ENCODE measurements at regions not wholly inside any gene's neighbourhood (a gene's known extent, or its start where the extent isn't known, plus 50 kb on each side); places are given as distances from the start of the nearest gene placed in this dataset.
"Not testable (repeated sequence)": the region's sequence is repeated elsewhere in the genome, so short reads cannot be mapped to it uniquely, and the experiment has no call there.

DNA sequence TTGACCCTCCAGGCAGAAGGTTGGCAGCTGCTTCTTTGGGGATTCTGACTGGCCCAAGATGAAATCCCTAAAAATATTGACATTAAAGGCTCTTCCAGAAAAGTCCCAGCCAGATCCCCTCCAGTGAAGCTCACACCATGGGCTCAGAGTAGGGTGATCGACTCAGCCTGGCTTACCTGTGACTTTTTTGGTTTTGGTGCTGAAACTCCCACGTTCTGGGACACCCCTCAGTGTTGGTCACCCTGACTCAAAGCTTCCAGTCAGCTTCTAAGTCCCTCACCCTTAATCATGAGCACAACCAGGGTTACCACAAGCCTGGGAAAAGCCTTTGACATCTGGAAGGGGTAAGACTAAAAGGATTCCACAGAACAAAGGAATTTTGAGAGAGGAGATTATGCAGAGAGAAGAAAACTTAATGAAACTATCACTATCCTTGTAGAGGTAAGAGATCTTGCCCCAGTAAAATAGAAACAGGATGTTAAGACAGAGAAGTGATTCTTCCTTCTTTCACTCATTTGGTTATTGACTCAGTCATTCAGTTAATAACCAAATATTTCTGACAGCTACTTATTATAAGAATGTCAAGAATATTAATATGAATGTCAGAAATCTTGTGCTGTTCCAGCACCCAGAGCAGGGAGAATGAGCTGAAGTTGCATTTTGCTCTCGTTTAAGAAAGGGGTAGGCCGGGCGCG is 66.8 kb upstream of the SEC11C start:
- H3K4me1 ChIP-seq (ENCODE audit: control insufficient read depth, insufficient read depth, low read length): no peaks in the 10 kb centered on the region
- no peaks in the 10 kb centered on the region for H3K9me3 ChIP-seq (ENCODE audit: control insufficient read depth, low read length)
- DNase-seq (ENCODE audit: low read depth): no peak
- no peak overlapping the region for H3K9ac ChIP-seq (ENCODE audit: low read length)
- H3K27me3 ChIP-seq (replicated peaks; ENCODE audit: control insufficient read depth, insufficient read depth, low read length): peaks cover 14% of the 10 kb centered on the region
- no peak overlapping the region for H3K4me3 ChIP-seq (ENCODE audit: low read length)
- H3K36me3 ChIP-seq (ENCODE audit: control insufficient read depth, insufficient read depth, low read length, severe bottlenecking): no peaks in the 10 kb centered on the region

- Histone ChIP-seq H3K9me3 (ENCODE audit: control insufficient read depth, low read length) (no peaks in the 10 kb centered on the region), H3K9ac (ENCODE audit: low read length) (no peak overlapping the region), H3K4me3 (ENCODE audit: low read length) (no peak overlapping the region), H3K27me3 (replicated peaks; ENCODE audit: control insufficient read depth, insufficient read depth, low read length) (peaks cover 33% of the 10 kb centered on the region), H3K36me3 (ENCODE audit: control insufficient read depth, insufficient read depth, low read length, severe bottlenecking) (no peaks in the 10 kb centered on the region), H3K4me1 (ENCODE audit: control insufficient read depth, insufficient read depth, low read length) (no peaks in the 10 kb centered on the region)
- DNase-seq (ENCODE audit: low read depth): no peak
These were observed 63.8 kb upstream of the SEC11C start for GRCh38 chr18:59075923-59076322.

DNA sequence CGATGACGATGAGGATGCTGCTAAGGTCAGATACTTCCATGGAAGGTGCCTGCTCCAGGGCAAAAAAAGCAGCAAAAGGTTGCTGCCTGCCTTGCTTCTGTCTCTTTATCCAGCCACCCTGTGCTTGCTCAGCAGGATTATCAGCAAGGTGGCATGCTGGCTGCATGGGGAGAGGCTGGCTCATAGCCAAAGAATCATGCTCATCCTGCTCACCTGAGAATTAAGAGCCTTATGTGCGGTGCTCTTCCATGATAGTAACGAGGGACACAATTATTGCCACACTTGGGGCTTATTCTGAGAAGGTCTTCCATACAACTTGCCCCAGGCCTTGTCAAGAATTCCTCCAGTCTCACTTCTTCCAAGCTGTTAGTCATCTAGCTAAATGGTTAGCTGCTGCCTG is 60.4 kb upstream of the SEC11C start:
- DNase-seq (ENCODE audit: low read depth): no peak
- no peak overlapping the region for H3K4me3 ChIP-seq (ENCODE audit: low read length)

GRCh38 chr18:59079687-59080501 is 59.8 kb upstream of the SEC11C start:
- not testable (repeated sequence) for H3K4me1 ChIP-seq (ENCODE audit: control insufficient read depth, insufficient read depth, low read length); H3K9me3 ChIP-seq (ENCODE audit: control insufficient read depth, low read length); DNase-seq (ENCODE audit: low read depth); H3K4me3 ChIP-seq (ENCODE audit: low read length); H3K9ac ChIP-seq (ENCODE audit: low read length); H3K36me3 ChIP-seq (ENCODE audit: control insufficient read depth, insufficient read depth, low read length, severe bottlenecking)
- peaks cover 43% of the 10 kb centered on the region for H3K27me3 ChIP-seq (replicated peaks; ENCODE audit: control insufficient read depth, insufficient read depth, low read length)

More for the DNA sequence above, 60.4 kb upstream of the SEC11C start:
- H3K9ac ChIP-seq (ENCODE audit: low read length): no peak overlapping the region
- no peaks in the 10 kb centered on the region for H3K4me1 ChIP-seq (ENCODE audit: control insufficient read depth, insufficient read depth, low read length)
- no peaks in the 10 kb centered on the region for H3K9me3 ChIP-seq (ENCODE audit: control insufficient read depth, low read length)
- peaks cover 43% of the 10 kb centered on the region for H3K27me3 ChIP-seq (replicated peaks; ENCODE audit: control insufficient read depth, insufficient read depth, low read length)
- no peaks in the 10 kb centered on the region for H3K36me3 ChIP-seq (ENCODE audit: control insufficient read depth, insufficient read depth, low read length, severe bottlenecking)

DNA sequence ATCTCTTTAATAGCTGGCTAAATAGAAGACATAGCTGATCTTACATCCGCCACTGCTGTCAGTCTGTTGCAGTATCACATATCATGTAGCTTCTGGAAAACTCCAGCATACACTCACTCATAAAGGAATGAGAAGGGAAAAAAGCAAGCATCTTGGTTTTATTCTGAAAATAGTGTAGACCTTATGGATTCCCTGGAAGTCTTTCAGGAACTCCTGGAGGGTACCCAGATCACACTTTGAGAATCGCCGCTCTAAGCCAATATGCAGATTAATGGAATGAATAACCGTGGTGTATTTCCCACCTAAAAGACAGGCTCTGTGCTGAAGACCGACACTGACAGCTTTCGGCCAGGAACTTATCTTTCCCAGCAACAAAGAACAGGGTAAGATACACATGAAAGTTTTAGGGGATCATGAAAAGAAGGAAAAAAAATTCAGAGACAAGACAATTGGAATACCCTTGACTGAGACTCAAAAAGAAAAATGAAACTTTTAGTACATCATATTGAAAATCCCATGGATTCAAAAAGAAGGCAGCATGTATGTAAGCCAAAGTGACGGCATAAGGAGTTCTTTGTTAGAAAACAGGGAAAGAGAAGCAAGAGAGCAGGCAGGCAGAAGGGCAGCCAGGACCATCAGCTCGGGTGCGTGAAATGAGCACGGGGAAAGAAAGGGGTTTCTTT is 56.4 kb upstream of the SEC11C start:
- Histone ChIP-seq H3K36me3 (ENCODE audit: control insufficient read depth, insufficient read depth, low read length, severe bottlenecking) (no peaks in the 10 kb centered on the region), H3K9ac (ENCODE audit: low read length) (no peak overlapping the region), H3K4me3 (ENCODE audit: low read length) (no peak overlapping the region), H3K4me1 (ENCODE audit: control insufficient read depth, insufficient read depth, low read length) (no peaks in the 10 kb centered on the region), H3K27me3 (replicated peaks; ENCODE audit: control insufficient read depth, insufficient read depth, low read length) (peaks cover 24% of the 10 kb centered on the region), H3K9me3 (ENCODE audit: control insufficient read depth, low read length) (no peaks in the 10 kb centered on the region)
- no peak for DNase-seq (ENCODE audit: low read depth)

DNA sequence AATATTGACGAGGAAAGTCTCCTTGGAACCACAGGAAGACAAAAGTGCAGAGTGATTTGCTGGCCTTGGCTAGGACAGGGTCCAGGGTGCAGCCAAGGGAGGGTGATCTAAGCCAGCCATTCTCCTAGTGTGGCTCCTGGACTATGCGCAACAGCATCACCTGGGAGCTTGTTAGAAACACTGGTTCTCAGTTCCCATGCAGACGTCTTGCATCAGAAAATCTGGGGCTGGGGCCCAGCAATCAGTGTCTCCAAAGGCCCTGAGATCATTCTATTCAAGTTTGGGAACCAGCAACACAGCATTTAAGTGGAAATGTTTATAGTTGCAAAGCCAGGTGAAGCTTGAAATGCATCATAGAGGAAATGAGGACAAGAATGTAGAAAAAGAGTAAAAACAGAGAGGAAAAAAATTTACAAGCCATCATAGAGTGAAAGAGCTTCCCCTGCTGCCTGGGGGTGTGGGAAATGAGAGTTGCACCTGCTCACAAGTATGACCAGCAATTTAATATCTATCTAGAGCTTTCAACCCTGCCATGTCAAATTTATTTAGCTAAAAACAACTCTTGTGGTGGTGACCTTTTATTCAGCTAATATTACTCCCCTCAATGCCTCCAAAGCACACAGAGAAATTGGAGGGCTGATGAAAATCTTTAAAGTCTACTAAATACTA is 54.4 kb upstream of the SEC11C start:
- Histone ChIP-seq H3K36me3 (ENCODE audit: control insufficient read depth, insufficient read depth, low read length, severe bottlenecking) (no peaks in the 10 kb centered on the region), H3K4me1 (ENCODE audit: control insufficient read depth, insufficient read depth, low read length) (no peaks in the 10 kb centered on the region), H3K27me3 (replicated peaks; ENCODE audit: control insufficient read depth, insufficient read depth, low read length) (peaks cover 19% of the 10 kb centered on the region), H3K9ac (ENCODE audit: low read length) (no peak overlapping the region), H3K9me3 (ENCODE audit: control insufficient read depth, low read length) (no peaks in the 10 kb centered on the region), H3K4me3 (ENCODE audit: low read length) (no peak overlapping the region)
- no peak for DNase-seq (ENCODE audit: low read depth)

GRCh38 chr18:59085797-59086196 is 53.9 kb upstream of the SEC11C start:
- Histone ChIP-seq H3K9me3 (ENCODE audit: control insufficient read depth, low read length) (no peaks in the 10 kb centered on the region), H3K9ac (ENCODE audit: low read length) (no peak overlapping the region), H3K4me1 (ENCODE audit: control insufficient read depth, insufficient read depth, low read length) (no peaks in the 10 kb centered on the region), H3K4me3 (ENCODE audit: low read length) (no peak overlapping the region), H3K27me3 (replicated peaks; ENCODE audit: control insufficient read depth, insufficient read depth, low read length) (peaks cover 15% of the 10 kb centered on the region), H3K36me3 (ENCODE audit: control insufficient read depth, insufficient read depth, low read length, severe bottlenecking) (no peaks in the 10 kb centered on the region)
- DNase-seq (ENCODE audit: low read depth): peak; percentile 6

GRCh38 chr18:59086522-59086921 is 53.2 kb upstream of the SEC11C start:
- Histone ChIP-seq H3K27me3 (replicated peaks; ENCODE audit: control insufficient read depth, insufficient read depth, low read length) (peaks cover 20% of the 10 kb centered on the region), H3K9ac (ENCODE audit: low read length) (no peak overlapping the region), H3K4me3 (ENCODE audit: low read length) (no peak overlapping the region), H3K36me3 (ENCODE audit: control insufficient read depth, insufficient read depth, low read length, severe bottlenecking) (no peaks in the 10 kb centered on the region), H3K4me1 (ENCODE audit: control insufficient read depth, insufficient read depth, low read length) (no peaks in the 10 kb centered on the region), H3K9me3 (ENCODE audit: control insufficient read depth, low read length) (no peaks in the 10 kb centered on the region)
- no peak for DNase-seq (ENCODE audit: low read depth)

DNA sequence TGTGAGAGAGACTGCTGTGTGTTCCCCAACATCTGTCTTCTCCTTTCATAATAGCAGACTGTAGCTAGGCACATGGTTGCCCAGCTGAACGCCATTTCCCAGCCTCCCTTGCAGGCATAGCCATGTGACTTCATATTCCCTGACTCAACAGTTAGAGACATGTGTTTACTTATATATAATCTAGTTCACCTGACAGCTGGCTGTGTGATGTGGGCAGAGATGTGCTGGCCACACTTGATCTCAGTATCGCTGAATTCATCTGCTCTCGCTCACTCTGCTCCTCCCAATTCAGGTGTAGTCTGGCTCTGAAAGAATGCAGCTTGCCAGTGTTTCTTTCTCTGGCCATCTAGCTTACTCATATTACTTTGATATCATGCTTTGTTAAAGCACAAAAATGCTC is 52.3 kb upstream of the SEC11C start:
- Histone ChIP-seq H3K9ac (ENCODE audit: low read length) (no peak overlapping the region), H3K27me3 (replicated peaks; ENCODE audit: control insufficient read depth, insufficient read depth, low read length) (peaks cover 22% of the 10 kb centered on the region), H3K9me3 (ENCODE audit: control insufficient read depth, low read length) (no peaks in the 10 kb centered on the region), H3K4me3 (ENCODE audit: low read length) (no peak overlapping the region), H3K4me1 (ENCODE audit: control insufficient read depth, insufficient read depth, low read length) (no peaks in the 10 kb centered on the region), H3K36me3 (ENCODE audit: control insufficient read depth, insufficient read depth, low read length, severe bottlenecking) (no peaks in the 10 kb centered on the region)
- DNase-seq (ENCODE audit: low read depth): no peak
